ENCODE measurements at regions not wholly inside any gene's neighbourhood (a gene's known extent, or its start where the extent isn't known, plus 50 kb on each side); places are given as distances from the start of the nearest gene placed in this dataset.

GRCh38 chr7:98559219-98559618 is 57.9 kb upstream of the NPTX2 start:
- Histone ChIP-seq H3K27me3 (peaks cover 0 to 7% (median 0%) of the 10 kb centered on the region in 3 donors), H3K9me3 (peaks cover 0 to 3% (median 0%) of the 10 kb centered on the region in 4 donors), H3K27ac (no peak overlapping the region), H3K4me3 (no peak overlapping the region), H3K4me1 (no peaks in the 10 kb centered on the region), H3K36me3 (no peaks in the 10 kb centered on the region)
- TF ChIP-seq POLR2A (IDR thresholded peaks at IDR 0.05), result no peak
- TF ChIP-seq, protein P1, sequence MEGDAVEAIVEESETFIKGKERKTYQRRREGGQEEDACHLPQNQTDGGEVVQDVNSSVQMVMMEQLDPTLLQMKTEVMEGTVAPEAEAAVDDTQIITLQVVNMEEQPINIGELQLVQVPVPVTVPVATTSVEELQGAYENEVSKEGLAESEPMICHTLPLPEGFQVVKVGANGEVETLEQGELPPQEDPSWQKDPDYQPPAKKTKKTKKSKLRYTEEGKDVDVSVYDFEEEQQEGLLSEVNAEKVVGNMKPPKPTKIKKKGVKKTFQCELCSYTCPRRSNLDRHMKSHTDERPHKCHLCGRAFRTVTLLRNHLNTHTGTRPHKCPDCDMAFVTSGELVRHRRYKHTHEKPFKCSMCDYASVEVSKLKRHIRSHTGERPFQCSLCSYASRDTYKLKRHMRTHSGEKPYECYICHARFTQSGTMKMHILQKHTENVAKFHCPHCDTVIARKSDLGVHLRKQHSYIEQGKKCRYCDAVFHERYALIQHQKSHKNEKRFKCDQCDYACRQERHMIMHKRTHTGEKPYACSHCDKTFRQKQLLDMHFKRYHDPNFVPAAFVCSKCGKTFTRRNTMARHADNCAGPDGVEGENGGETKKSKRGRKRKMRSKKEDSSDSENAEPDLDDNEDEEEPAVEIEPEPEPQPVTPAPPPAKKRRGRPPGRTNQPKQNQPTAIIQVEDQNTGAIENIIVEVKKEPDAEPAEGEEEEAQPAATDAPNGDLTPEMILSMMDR (IDR thresholded peaks at IDR 0.05), result no peak
- no peak for TF ChIP-seq EP300 (IDR thresholded peaks at IDR 0.05)
- no peak for TF ChIP-seq POLR2AphosphoS5 (IDR thresholded peaks at IDR 0.05)
- peak; percentile 13 for DNase-seq
- 94 to 95% methylated on average over 3 of the region's 3 CpGs for WGBS, 2 donors
- intact Hi-C loops (cut with DNase I), result no loop called here

DNA sequence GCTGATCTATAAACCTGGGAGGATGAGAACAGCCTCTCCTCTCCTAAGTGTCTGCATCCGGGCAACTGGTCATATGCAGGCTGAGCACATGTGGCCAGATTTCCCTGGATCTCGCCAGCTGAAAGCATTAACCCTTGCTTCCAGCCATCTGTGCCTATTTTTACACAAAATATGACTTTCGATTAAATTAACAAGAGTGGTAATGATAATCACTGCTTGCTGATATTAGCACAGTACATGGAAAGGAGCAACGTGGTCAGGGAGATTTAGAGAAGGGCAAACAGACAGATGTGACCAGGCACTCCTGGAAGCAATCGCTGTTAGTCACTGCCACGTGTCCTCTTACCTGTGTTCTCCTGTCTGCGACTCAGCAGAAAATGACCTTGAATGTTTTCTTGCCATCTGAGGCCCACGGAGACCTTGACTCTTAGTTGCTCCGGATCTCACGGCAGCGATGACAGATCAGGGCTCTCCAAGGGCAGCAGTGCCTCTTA is 59.5 kb upstream of the NPTX2 start:
- Histone ChIP-seq H3K27me3 (no peaks in the 10 kb centered on the region), H3K9me3 (peaks cover 0 to 3% (median under 1%) of the 10 kb centered on the region in 4 donors), H3K4me3 (no peak overlapping the region), H3K4me1 (no peaks in the 10 kb centered on the region), H3K36me3 (no peaks in the 10 kb centered on the region), H3K27ac (no peak overlapping the region)
- intact Hi-C loops (cut with DNase I), result no loop called here
- DNase-seq, result no peak
- no peak for TF ChIP-seq POLR2AphosphoS5 (IDR thresholded peaks at IDR 0.05)
- no peak for TF ChIP-seq EP300 (IDR thresholded peaks at IDR 0.05)
- TF ChIP-seq, protein P1 (IDR thresholded peaks at IDR 0.05), result no peak
- no peak for TF ChIP-seq POLR2A (IDR thresholded peaks at IDR 0.05)
- 54 to 68% methylated on average over 11 of the region's 11 CpGs for WGBS, 2 donors

GRCh38 chr7:98556288-98556687 is 60.8 kb upstream of the NPTX2 start:
- no peak for TF ChIP-seq POLR2A (IDR thresholded peaks at IDR 0.05)
- no peak for TF ChIP-seq POLR2AphosphoS5 (IDR thresholded peaks at IDR 0.05)
- TF ChIP-seq, protein P1 (IDR thresholded peaks at IDR 0.05), result no peak
- no peak for TF ChIP-seq EP300 (IDR thresholded peaks at IDR 0.05)
- DNase-seq, result no peak
- Histone ChIP-seq H3K36me3 (no peaks in the 10 kb centered on the region), H3K9me3 (peaks cover 0 to 3% (median 2%) of the 10 kb centered on the region in 4 donors), H3K4me3 (no peak overlapping the region), H3K27me3 (no peaks in the 10 kb centered on the region), H3K4me1 (no peaks in the 10 kb centered on the region), H3K27ac (no peak overlapping the region)
- WGBS, 2 donors, result 76 to 86% methylated on average over 12 of the region's 12 CpGs
- intact Hi-C loops (cut with DNase I), result no loop called here

- H3K4me1 ChIP-seq, result no peaks in the 10 kb centered on the region
- no peak for DNase-seq
- TF ChIP-seq POLR2A (IDR thresholded peaks at IDR 0.05) (no peak), EP300 (IDR thresholded peaks at IDR 0.05) (no peak), POLR2AphosphoS5 (IDR thresholded peaks at IDR 0.05) (no peak)
- TF ChIP-seq, protein P1 (IDR thresholded peaks at IDR 0.05), result no peak
- H3K27ac ChIP-seq, result no peak overlapping the region
- H3K9me3 ChIP-seq, result peaks cover 0 to 3% (median 2%) of the 10 kb centered on the region in 4 donors
- 22 to 64% methylated on average over 3 of the region's 3 CpGs for WGBS, 2 donors
- no peaks in the 10 kb centered on the region for H3K36me3 ChIP-seq
- no peak overlapping the region for H3K4me3 ChIP-seq
- no peaks in the 10 kb centered on the region for H3K27me3 ChIP-seq
- intact Hi-C loops (cut with DNase I), result no loop called here
These were observed 61.7 kb upstream of the NPTX2 start for GRCh38 chr7:98555403-98555802.

GRCh38 chr7:98553666-98554065 is 63.4 kb upstream of the NPTX2 start:
- Histone ChIP-seq H3K9me3 (peaks cover 0 to 3% (median 0%) of the 10 kb centered on the region in 4 donors), H3K4me3 (no peak overlapping the region), H3K36me3 (no peaks in the 10 kb centered on the region), H3K27ac (no peak overlapping the region), H3K27me3 (no peaks in the 10 kb centered on the region), H3K4me1 (no peaks in the 10 kb centered on the region)
- TF ChIP-seq POLR2AphosphoS5 (IDR thresholded peaks at IDR 0.05), result no peak
- no peak for TF ChIP-seq EP300 (IDR thresholded peaks at IDR 0.05)
- TF ChIP-seq POLR2A (IDR thresholded peaks at IDR 0.05), result no peak
- TF ChIP-seq, protein P1 (IDR thresholded peaks at IDR 0.05), result no peak
- intact Hi-C loops (cut with DNase I), result no loop called here
- DNase-seq, result no peak
- 61 to 85% methylated on average over 7 of the region's 7 CpGs for WGBS, 2 donors

Data from sigmoid colon (tissue), 6 donors.